Gastrocnemius medialis (tissue), 4 donors: ENCODE measurements at regions not wholly inside any gene's neighbourhood (a gene's known extent, or its start where the extent isn't known, plus 50 kb on each side); places are given as distances from the start of the nearest gene placed in this dataset.

Experiments used
- POLR2A ChIP-seq, 2 donors: fragments of 450-650 bp; IDR thresholded peaks; one replicate each; pipeline ENCODE4 v1.6.1; 2017; ENCODE audit warnings: antibody characterized with exemption in 2 of 2, mild to moderate bottlenecking in 2 of 2, moderate library complexity in 2 of 2
- TF ChIP-seq, protein P1 (sequence below), 5 experiments: fragments of 450-650 bp in 3 of 5; fragments of 200-600 bp in 2 of 5; sonication (generic) in 2 of 5; IDR thresholded peaks in 4 of 5; conservative IDR thresholded peaks in 1 of 5; 1 replicate in 4 of 5; 2 replicates in 1 of 5; pipeline ENCODE4 v1.5.1; 2016 to 2019; ENCODE audit warnings: antibody characterized with exemption in 5 of 5, mild to moderate bottlenecking in 3 of 5, moderate library complexity in 3 of 5

DNA sequence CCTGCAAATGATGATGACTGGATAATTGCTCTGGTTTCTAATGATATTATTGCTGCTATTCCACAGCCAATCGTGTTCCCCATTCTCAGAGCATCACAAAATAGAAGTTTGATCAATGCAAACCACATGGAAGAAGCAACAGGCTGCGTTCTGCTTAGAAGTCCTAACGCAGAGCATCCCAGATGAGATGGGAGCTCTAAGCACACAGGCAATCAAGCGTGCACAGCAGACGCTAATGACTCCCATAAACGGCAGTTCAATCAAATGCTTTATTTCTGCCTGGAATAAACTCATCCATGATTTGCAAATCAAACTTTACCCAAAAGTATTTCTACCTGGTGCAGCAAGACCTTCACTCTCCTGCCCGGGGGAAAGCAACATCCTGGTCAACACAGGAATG lies 304.2 kb downstream of the FBXO15 start:
- TF ChIP-seq, protein P1, sequence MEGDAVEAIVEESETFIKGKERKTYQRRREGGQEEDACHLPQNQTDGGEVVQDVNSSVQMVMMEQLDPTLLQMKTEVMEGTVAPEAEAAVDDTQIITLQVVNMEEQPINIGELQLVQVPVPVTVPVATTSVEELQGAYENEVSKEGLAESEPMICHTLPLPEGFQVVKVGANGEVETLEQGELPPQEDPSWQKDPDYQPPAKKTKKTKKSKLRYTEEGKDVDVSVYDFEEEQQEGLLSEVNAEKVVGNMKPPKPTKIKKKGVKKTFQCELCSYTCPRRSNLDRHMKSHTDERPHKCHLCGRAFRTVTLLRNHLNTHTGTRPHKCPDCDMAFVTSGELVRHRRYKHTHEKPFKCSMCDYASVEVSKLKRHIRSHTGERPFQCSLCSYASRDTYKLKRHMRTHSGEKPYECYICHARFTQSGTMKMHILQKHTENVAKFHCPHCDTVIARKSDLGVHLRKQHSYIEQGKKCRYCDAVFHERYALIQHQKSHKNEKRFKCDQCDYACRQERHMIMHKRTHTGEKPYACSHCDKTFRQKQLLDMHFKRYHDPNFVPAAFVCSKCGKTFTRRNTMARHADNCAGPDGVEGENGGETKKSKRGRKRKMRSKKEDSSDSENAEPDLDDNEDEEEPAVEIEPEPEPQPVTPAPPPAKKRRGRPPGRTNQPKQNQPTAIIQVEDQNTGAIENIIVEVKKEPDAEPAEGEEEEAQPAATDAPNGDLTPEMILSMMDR (IDR thresholded peaks at IDR 0.05 in 4 of 5, conservative IDR thresholded peaks at IDR 0.05 in 1 of 5), result no peak
- no peak for TF ChIP-seq POLR2A (IDR thresholded peaks at IDR 0.05)
